ENCODE measurements at regions not wholly inside any gene's neighbourhood (a gene's known extent, or its start where the extent isn't known, plus 50 kb on each side); places are given as distances from the start of the nearest gene placed in this dataset.

GRCh38 chr12:88408823-88409222 is 171.4 kb downstream of the KITLG start:
- DNase-seq: no peak
- no peaks in the 10 kb centered on the region for H3K9me3 ChIP-seq
- no peaks in the 10 kb centered on the region for H3K27me3 ChIP-seq
- no peaks in the 10 kb centered on the region for H3K36me3 ChIP-seq
- H3K4me1 ChIP-seq: no peaks in the 10 kb centered on the region
- no peak for TF ChIP-seq CTCF (IDR thresholded peaks at IDR 0.05)
- no peak for TF ChIP-seq POLR2A (IDR thresholded peaks at IDR 0.05)
- no peak overlapping the region for H3K4me3 ChIP-seq
- no peak overlapping the region for H3K27ac ChIP-seq

- no peak overlapping the region for H3K4me3 ChIP-seq
- no peaks in the 10 kb centered on the region for H3K36me3 ChIP-seq
- TF ChIP-seq CTCF (IDR thresholded peaks at IDR 0.05) (no peak), POLR2A (IDR thresholded peaks at IDR 0.05) (no peak)
- H3K9me3 ChIP-seq: no peaks in the 10 kb centered on the region
- H3K4me1 ChIP-seq: no peaks in the 10 kb centered on the region
- no peaks in the 10 kb centered on the region for H3K27me3 ChIP-seq
- no peak overlapping the region for H3K27ac ChIP-seq
- DNase-seq: no peak
Observed at GRCh38 chr12:88409257-88409656, 171.0 kb downstream of the KITLG start.

- H3K36me3 ChIP-seq: no peaks in the 10 kb centered on the region
- TF ChIP-seq CTCF (IDR thresholded peaks at IDR 0.05) (no peak), POLR2A (IDR thresholded peaks at IDR 0.05) (no peak)
Observed at GRCh38 chr12:88411689-88412088, 168.6 kb downstream of the KITLG start.

GRCh38 chr12:88413646-88414045 is 166.6 kb downstream of the KITLG start:
- H3K27ac ChIP-seq: no peak overlapping the region
- H3K4me3 ChIP-seq: no peak overlapping the region
- H3K9me3 ChIP-seq: no peaks in the 10 kb centered on the region
- H3K27me3 ChIP-seq: no peaks in the 10 kb centered on the region
- no peak for DNase-seq
- H3K36me3 ChIP-seq: no peaks in the 10 kb centered on the region
- TF ChIP-seq CTCF (IDR thresholded peaks at IDR 0.05) (no peak), POLR2A (IDR thresholded peaks at IDR 0.05) (no peak)
- H3K4me1 ChIP-seq: no peaks in the 10 kb centered on the region

More at GRCh38 chr12:88411689-88412088, 168.6 kb downstream of the KITLG start:
- Histone ChIP-seq H3K4me1 (no peaks in the 10 kb centered on the region), H3K27me3 (no peaks in the 10 kb centered on the region), H3K9me3 (no peaks in the 10 kb centered on the region), H3K4me3 (no peak overlapping the region), H3K27ac (no peak overlapping the region)
- no peak for DNase-seq

- Histone ChIP-seq H3K9me3 (no peaks in the 10 kb centered on the region), H3K36me3 (no peaks in the 10 kb centered on the region), H3K4me1 (no peaks in the 10 kb centered on the region)
Observed at GRCh38 chr12:88416155-88416554, 164.1 kb downstream of the KITLG start.

More at GRCh38 chr12:88416155-88416554, 164.1 kb downstream of the KITLG start:
- no peak for DNase-seq
- Histone ChIP-seq H3K27me3 (no peaks in the 10 kb centered on the region), H3K4me3 (no peak overlapping the region), H3K27ac (no peak overlapping the region)
- no peak for TF ChIP-seq CTCF (IDR thresholded peaks at IDR 0.05)
- no peak for TF ChIP-seq POLR2A (IDR thresholded peaks at IDR 0.05)
